Ramos (cell line): ENCODE measurements at regions not wholly inside any gene's neighbourhood (a gene's known extent, or its start where the extent isn't known, plus 50 kb on each side); places are given as distances from the start of the nearest gene placed in this dataset.

ENCODE experiments used
- in situ Hi-C: fragments of 300-500 bp; cut with MboI; formaldehyde crosslinking; loops from one replicate; pipeline ENCODE4 v1.14.3; 2022; ENCODE audit warnings: low sequenced_read_pairs; ENCODE audit not compliant: unreplicated experiment

DNA sequence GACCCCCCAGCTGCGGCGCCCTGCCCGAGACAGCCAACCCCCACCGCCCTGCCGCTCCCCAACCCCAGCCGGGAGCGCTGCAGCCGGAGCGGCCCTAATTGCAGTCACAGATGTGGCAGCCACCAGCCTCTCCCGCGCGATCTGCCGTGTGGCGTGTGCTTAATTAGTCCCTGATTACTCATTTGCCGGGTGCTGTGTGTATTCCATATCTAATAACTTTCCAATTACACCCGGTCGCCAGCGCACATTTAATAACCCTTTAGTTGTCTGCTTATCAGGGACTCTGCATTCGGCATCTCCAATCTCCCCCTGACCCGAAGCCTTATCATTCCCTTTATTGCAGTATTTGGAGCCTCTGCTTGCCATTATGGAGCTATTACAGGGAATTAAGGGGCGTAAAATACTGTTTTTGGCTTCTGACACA, 236.7 kb upstream of the CIBAR2 start:
- in situ Hi-C loops = no loop called here

DNA sequence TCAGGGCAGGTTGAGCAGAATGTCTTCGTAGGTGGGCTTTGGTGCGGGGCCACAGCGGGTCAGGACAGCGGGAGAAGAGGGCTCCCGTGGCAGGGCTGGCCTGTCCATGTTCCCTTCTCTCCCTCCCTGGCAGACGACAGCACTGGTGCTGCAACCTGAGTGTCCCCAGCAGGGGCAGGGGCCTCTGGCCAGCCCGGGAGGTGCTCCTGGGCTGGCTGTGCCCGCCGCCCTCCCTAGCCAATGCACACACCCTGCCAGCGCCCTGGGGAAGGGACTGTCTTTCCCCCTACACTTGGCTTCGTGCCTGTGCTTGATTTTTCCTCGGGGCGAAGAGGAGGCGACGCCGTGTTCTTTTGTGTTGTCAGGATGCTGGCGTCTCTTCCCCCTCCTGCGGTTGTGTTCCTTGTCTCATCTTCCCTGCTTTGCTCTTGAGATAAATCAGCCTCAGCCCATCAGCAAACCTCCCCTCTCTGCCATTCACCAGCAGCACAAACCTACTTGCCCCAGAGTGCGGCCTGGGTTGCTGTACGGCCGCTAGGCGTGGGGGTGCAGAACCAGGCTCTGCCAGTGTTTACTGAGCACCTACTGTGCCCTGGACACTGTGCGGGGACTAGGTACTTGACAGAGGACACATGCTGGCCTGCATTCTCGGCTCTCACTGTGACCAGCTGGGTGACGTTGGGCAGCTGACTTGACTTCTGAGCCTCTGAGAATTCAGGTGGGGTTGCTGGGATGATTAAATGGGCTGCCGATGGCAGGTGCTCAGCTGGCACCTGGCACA, 237.3 kb upstream of the CIBAR2 start:
- in situ Hi-C loops = no loop called here

DNA sequence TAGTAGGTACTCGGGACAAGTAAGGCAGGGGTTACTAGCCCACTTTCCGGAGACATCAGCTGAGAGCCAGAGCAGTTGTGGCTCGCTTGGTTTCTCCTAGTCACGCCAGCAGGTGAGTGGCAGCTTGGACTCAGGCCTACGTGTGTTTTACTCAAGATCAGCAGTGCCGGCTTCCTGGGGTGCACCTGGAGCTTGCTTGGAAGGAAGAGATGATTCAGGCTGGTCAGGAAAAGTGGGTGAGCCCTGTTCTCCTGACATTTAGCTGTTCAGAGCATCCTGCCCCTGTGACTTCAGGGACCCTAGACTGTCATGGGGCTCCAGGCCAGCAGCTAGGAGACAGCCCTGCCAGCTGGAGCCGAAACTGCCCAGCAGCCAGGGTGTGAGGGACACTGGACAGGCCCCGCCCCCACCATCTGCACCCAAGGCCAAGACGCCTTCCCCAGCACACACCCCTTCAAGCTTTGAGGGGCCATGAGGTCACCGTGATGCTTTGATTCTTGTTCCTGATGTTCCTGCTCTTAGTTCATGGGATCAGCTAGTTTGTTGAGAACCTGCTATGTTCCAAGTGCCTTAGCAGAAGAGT, 238.0 kb upstream of the CIBAR2 start:
- in situ Hi-C loops = no loop called here

DNA sequence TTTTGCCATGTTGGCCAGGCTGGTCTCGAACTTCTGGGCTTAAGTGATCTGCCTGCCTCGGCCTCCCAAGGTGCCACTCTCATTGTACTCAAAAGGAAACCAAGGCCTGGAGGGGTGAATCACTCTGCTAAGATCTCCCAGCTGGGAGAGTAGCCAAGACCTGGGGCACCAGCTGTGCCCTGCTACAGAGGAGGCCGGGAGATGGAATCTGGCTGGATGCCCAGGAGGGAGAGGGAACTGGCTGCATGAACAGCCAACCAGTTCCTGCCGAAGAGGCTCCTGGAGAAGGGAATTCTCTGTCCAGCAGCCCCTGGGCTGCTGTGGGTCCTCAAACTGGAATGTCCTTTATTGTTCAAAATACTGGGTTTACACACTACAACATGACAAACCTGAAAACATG, 238.7 kb upstream of the CIBAR2 start:
- in situ Hi-C loops = no loop called here

DNA sequence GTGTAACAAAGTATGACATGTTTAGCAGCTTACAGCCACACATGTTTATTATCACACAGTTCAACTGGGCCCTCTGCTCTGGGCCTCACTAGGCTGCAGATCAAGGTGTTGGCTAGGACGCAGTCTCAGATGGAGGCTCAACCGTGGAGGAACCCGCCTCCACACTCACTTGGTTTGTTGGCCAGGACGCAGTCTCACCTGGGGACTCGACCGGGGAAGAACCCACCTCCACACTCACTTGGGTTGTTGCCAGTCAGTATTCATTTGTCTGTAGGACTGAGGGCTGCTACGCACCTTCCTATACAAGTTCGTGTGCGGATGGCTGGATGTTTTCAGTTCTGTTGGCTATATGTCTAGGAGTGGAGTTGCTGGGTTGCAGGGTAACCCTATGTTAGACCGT, 240.7 kb upstream of the CIBAR2 start:
- in situ Hi-C loops = no loop called here

DNA sequence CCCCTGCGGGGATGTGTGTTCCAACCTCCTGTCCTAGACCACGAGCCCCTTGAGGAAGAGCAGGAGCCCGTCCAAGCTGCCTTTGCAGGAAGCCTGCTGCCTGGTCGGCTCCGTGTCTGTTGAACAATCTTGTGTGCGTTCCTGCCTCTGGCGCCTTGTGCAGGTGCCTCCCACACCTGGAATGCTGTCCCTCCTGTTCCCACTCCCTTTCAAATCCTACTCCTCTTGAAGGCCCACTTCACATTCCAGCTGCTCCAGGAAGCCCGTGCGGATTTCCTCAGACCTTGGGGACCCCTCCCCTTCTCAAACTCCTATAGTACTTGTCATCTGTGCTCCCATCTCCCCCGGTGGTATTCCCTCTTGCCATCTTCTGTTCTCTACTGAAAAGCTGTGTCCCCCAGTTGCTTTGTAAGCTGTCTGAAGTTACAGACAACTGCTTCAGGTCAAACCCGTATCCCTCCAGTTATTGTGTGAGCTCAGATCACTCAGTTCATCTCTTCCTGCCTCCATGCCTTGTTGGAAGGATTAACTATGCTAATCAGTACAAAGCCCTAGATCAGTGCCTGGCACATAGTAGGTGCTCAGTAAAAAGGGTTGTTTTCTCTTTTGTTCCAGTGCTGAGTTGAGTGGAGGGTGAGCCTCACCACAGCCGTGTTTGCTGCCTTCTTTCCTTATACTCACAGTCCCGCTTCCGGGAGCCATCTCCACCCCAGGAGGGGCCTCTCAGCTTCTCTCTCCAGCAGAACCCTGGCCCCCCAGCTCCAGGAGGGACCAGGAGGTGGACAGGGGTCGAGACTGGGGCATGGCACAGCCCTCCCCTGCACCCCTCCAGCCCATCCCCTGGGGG, 241.8 kb upstream of the CIBAR2 start:
- in situ Hi-C loops = no loop called here

DNA sequence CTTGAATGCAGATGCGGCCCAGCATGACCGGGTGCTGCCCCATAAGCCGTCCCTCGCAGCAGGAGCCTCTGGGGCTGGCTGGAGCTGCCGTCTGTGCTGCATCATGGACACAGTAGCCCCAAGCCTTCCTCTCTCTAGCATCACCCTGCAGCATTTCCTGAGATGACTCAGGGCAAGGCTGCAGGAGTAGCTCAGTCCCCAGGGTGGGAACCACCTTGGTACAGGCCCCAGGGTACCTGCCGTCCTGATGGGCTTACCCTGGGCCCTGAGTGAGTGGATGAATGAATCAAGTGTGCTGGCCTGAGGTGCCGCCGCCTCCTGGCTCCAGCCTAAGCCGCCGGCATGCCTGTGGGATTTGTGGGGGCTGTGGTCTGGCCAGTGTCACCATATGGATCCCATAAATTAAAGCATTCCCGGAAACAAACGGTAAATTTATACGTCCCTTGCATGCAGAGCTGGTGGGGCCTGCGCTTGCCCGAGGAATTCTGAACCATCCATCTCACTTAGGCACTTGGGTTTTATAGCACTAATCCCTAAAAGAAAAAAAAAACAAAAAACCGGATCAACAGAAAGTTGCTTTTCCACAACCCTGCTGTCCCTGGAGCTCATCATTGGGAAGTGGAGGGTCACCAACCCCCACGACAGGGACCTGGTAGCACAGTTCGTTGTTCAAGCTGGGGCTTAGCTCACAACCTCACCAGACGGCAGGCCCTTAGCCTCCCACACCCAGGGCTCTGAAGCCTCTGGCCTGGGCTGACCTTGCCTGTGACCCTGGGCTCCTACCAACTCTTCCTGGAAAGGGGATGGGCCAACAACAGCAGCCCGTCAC, 242.6 kb upstream of the CIBAR2 start:
- in situ Hi-C loops = no loop called here

DNA sequence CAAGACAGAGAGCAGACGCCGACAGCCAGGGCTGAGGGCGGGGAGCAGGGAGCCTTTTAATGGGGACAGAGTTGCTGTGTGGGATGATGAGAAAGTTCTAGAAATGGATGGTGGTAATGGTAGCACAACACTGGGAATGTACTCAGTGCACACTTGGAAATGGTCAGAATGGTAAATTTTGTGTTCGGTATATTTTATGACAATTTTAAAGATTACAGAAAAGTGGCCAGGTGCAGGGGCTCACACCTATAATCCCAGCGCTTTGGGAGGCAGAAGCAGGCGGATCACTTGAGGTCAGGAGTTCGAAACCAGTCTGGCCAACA, 243.2 kb upstream of the CIBAR2 start:
- in situ Hi-C loops = no loop called here

DNA sequence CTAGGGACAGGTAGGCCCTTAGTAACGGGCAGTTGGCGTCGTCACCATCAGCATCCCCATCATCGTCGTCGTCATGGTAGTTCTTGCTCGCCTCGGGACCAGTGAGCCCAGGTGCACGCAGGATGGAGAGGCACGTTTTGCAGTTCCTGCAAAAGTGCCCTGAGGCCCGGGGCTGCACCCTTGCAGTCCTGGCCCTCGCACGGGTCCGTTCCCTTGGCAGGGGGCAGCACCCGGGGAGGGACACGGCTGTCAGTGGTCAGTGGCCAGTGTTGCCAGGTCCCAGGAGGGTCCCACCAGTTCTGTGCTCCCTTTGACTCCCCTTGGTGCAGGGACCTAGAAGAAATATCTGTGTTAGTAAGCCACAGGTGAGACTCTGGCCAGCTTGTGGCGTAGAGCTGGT, 243.9 kb upstream of the CIBAR2 start:
- in situ Hi-C loops = no loop called here

DNA sequence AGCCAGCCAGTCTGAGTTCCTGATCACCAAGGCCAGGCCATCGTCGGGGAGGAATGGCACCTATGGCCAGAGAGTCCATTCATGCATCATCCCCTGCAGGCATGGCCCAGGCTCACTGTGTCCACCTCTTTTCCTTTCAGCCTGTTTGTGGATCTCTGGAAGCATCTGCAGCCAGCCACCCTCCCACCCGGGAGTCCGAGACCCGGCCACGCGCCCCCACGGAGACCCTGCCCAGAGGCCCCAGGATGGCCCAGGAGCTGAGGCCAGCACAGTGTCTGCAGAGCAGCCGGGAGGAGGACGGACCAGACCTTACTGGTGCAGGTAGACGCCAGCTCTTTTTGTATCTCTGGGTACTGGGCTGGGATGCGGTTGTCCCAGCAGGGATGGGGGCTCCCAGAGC, 245.1 kb upstream of the CIBAR2 start:
- in situ Hi-C loops = no loop called here

DNA sequence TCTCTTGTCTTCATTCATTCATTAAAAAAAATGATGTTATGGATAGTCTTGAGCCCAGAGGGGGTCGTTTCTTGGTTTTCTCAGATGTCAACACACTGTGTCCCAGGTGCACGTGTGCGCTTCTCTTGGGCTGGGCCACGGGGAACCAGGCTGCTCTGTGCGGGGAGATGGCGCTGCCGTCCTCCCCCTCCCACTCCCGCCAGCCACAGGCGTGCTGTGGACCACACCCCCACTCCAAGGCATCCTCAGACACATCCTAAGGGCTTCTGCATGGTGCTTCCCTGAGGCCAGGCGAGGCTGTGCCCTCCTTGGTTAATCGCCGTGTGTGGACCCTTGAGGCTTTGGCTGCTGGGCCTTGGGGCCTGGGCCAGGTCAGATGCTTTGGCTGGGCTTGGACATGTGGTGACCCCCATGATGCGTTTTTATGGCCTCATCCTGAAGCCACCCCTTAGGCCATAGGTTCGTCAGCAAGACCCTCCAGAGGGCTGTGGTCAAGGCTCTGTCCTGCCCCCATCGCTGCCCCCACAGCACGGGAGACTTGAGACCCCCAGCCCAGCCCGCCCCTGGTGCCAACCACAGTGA, 245.7 kb upstream of the CIBAR2 start:
- in situ Hi-C loops = no loop called here

DNA sequence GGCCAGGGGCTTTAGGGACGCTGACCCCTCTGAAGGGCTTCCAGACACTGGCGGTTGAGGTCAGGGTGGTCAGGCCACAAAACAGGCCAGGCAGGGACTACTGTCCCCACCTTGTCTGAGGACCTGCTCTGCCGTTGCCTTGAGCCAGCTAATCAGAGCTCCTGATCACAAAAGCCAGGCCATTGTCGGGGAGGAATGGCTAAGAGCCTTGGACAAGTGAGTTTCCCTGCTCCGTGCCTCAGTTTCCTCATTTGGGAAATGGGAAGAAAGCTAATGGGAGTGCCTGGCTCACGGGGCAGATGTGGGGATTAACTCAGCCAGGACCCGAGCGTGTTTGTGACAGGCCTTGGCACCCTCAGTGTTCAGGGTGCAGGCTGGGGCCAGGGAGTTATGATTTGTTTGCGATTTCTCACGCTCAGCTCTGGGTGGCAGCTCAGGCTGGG, 246.5 kb upstream of the CIBAR2 start:
- in situ Hi-C loops = no loop called here

DNA sequence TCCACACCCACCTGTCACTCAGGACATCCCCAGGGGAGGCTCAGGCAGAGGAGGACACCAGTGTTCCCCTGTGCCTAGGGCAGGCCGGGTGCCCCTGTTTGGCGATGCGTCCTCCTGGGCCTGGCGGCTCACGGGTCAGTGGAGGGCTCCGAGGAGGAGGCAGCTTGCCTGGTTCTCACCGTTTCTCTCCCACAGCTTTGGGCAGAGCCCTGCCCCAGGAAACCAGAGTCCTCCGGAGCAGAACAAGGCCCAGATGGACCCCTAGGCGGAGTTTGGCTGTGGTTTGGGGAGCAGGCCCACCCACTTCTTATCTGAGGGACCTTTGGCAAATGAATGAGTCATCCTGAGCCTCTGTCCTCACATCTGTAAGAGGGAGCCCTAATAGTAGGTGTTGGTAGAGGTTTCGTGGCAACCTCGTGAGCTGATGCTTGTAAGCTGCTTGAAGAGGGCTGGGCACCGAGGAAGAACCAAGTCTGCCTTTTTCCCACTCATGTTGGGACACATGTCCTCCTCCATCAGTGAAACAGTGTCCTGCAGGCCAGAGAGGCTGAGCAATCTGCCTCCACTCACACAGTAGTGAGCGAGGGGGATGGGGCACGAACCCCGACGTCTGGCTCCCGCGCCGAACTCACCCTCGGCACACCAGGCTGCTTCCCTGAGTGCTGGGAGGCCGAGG, 247.0 kb upstream of the CIBAR2 start:
- in situ Hi-C loops = no loop called here

DNA sequence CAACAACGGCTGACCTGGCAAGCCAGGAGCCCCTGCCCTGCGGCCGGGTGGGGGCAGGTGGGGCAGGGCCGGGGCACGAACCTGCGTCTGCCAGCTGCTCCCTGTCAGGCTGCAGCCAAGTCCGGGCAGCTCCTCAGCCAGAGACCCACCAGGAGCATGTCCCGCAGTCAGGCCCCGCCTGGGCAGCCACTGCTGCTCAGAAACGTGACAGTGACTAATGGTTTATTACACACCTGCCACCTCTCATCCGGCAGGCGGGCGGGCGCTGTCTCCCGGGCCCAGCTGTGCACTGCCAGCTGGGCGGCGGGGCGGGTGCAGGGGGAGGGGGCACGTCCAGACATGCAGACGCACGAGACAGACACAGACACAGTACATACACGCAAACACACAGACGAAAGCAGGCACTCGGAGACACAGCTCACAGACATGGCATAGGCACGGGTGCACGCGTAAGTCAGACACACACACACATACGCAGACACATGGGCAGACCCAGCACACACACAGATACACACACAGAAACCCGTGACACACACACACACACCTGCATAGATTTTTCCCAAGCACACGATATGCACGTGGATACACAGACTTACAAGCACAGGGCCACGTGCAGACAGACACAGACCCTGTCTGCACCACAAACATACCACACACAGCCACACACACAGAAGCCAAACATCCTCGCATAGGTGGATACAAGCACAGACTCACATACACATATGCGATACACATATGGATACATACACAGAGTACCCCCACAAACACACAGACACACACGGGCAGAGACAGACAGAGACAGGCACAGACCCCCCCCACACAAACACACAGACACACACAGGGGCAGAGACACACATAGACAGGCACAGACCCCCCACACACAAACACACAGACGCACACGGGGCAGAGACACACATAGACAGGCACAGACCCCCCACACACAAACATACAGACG, 248.3 kb upstream of the CIBAR2 start:
- in situ Hi-C loops = no loop called here

DNA sequence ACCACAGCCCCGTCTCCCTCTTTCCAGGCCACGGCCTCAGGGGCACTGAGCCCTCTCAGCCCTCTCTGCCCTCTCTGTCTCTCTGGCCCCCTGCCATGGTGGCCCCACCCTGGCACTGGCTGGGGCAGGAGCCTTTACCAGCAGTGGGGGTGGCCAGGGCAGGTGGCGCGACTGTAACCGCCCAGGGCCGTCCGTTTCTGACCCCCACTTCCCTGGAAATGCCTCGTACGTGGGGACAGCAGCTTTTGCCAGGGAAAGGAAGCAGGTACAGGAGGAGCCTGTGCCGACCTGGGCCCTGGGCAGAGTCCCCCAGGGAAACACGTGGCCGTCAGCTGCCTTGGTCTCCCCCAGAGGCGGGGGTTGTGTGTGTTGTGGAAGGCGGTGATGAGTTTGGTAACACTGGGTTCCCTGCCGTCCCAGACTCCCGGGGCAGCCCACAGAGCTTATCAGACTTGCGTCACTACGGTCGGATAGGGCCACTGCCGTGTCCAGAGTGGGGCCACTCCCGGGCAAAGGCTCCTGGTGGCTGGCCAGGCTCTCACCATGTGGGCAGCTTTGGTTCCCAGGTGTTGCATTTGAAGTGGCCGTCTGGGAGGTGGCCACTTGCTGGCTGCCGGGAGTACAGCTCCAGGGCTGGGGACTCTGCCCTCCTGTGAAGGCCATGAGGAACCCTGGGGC, 249.3 kb upstream of the CIBAR2 start:
- in situ Hi-C loops = no loop called here

DNA sequence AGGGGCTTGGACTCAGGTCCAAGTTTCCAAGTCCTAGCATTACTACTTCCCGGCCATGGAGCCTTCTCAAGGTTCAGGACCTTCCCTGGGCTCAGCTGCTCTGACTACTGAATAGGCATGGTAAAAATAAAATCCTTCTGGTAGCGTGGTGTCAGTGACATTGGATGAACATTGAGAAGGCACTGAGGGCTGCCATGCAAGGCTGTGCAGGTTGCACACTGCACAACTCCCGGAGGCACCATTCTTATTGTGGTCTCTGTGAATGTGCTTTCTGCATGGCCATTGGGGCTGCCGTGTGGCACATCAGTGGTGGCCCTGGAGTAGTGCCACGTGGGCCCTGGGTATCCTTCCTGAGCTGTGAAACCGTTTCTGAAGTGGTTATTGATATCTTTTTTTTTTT, 250.2 kb upstream of the CIBAR2 start:
- in situ Hi-C loops = no loop called here

DNA sequence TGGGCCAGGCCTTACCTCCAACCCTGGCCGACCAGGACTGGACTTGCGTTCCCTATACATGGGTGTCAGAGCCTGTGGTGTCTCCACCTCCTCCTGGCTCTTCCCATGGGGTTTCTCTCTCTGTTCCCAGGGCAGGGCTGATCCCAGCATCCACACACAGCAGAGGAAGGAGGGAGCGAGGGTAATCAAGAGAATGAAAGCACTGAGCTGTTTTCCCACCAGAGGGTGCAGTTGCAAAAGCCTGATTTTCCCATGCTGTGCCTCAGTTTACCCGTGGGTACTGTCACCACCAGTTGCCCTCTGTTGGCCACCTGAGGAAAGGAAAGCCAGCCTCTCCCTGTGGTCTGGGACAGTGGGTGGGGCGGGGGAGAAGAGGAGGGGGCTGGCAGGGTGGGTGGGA, 249.7 kb upstream of the GSE1 start:
- in situ Hi-C loops = no loop called here

DNA sequence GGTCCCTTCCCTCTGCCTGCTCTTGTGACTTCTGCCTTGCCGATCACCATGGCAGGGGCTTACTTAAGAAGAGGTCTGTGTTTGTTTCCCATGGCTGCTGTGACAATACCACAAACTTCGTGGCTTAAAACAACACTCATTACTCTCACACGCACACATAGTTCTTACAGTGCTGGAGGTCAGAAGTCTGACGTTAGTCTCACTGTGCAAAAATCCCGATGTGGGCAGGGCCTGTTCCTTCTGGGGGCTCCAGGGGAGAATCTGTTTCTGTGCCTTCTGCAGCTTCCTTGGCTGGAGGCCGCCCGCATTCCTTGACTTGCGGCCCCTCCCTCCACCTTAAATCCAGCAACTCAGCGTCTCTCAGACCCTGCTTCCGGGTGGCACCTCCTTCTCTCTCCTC, 249.2 kb upstream of the GSE1 start:
- in situ Hi-C loops = no loop called here
